Right atrium auricular region (tissue), 2 donors: ENCODE measurements at regions not wholly inside any gene's neighbourhood (a gene's known extent, or its start where the extent isn't known, plus 50 kb on each side); places are given as distances from the start of the nearest gene placed in this dataset.
"Not testable (repeated sequence)": the region's sequence is repeated elsewhere in the genome, so short reads cannot be mapped to it uniquely, and the experiment has no call there.

Experiments
- DNase-seq: peaks from one replicate; pipeline ENCODE4 v3.0.0-alpha.2; 2019; ENCODE audit warnings: low spot score
- H3K27ac ChIP-seq, 2 donors: fragments of 200-600 bp; sonication (generic); 1 replicate in 1 of 2; 2 replicates in 1 of 2; pipeline ENCODE4 v1.5.1; 2016 to 2019
- H3K27me3 ChIP-seq, 2 donors: fragments of 200-600 bp; sonication (generic); one replicate each; pipeline versions ENCODE4 v1.5.1 to v1.6.0; 2017 to 2019
- H3K36me3 ChIP-seq: fragments of 200-600 bp; sonication (generic); one replicate; pipeline ENCODE4 v1.5.1; 2016
- H3K4me1 ChIP-seq, 2 donors: fragments of 200-600 bp; sonication (generic); one replicate each; pipeline versions ENCODE4 v1.5.1 to v1.6.0; 2017 to 2019
- H3K4me3 ChIP-seq, 2 donors: fragments of 200-600 bp; sonication (generic); 1 replicate in 1 of 2; 2 replicates in 1 of 2; pipeline ENCODE4 v1.5.1; 2017 to 2019; ENCODE audit warnings: mild to moderate bottlenecking in 1 of 2, moderate library complexity in 1 of 2
- H3K9me3 ChIP-seq, 2 donors: fragments of 200-600 bp; sonication (generic); one replicate each; pipeline ENCODE4 v1.5.1; 2019
- TF ChIP-seq, protein P1 (sequence below), 2 donors: fragments of 200-600 bp; sonication (generic); IDR thresholded peaks; one replicate each; pipeline ENCODE4 v1.5.1; 2019; ENCODE audit warnings: antibody characterized with exemption in 2 of 2

DNA sequence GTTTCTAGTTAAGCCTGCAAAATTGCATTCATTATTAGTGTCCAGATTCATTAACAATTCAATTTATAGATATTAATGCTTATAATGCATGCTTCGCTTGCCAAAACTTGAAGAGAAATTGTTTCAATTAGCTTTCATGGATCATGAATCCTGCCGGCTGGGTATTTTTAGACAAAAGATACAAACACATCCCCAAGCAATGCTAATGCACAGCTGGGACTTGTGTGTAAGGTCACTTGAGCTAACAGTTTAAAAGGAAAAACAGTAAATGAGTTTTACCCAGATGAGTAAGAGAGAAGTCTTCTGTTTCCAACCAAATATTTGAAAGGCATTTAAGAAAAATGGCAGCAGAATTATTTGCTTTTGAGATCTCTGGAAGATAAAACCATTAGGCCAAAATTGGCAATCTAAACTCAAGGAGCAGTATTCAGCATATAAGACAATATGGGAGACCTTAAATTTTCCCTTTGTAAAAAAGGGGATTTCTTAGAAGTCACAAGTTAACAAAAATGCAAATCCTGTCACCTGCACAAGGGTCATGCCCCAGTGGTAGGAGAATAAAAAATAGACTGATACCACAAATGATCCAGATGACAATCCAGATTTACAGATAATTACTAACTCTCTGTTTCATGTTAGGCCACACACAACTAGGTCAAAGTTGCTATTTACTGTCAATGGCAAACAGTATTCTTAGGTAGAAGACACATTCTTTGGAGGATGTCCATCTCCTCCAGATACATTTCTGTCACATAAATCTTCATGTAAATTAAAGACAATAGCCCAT, 418.4 kb upstream of the PMFBP1 start:
- no peaks in the 10 kb centered on the region for H3K27me3 ChIP-seq
- H3K4me3 ChIP-seq, result no peak overlapping the region
- H3K27ac ChIP-seq, result no peak overlapping the region
- no peak for DNase-seq
- TF ChIP-seq, protein P1, sequence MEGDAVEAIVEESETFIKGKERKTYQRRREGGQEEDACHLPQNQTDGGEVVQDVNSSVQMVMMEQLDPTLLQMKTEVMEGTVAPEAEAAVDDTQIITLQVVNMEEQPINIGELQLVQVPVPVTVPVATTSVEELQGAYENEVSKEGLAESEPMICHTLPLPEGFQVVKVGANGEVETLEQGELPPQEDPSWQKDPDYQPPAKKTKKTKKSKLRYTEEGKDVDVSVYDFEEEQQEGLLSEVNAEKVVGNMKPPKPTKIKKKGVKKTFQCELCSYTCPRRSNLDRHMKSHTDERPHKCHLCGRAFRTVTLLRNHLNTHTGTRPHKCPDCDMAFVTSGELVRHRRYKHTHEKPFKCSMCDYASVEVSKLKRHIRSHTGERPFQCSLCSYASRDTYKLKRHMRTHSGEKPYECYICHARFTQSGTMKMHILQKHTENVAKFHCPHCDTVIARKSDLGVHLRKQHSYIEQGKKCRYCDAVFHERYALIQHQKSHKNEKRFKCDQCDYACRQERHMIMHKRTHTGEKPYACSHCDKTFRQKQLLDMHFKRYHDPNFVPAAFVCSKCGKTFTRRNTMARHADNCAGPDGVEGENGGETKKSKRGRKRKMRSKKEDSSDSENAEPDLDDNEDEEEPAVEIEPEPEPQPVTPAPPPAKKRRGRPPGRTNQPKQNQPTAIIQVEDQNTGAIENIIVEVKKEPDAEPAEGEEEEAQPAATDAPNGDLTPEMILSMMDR (IDR thresholded peaks at IDR 0.05), result no peak
- no peaks in the 10 kb centered on the region for H3K4me1 ChIP-seq
- no peaks in the 10 kb centered on the region for H3K9me3 ChIP-seq
- H3K36me3 ChIP-seq, result no peaks in the 10 kb centered on the region

- Histone ChIP-seq H3K4me1 (no peaks in the 10 kb centered on the region), H3K9me3 (no peaks in the 10 kb centered on the region), H3K4me3 (no peak overlapping the region), H3K36me3 (no peaks in the 10 kb centered on the region), H3K27ac (no peak overlapping the region), H3K27me3 (no peaks in the 10 kb centered on the region)
- DNase-seq, result no peak
- TF ChIP-seq, protein P1 (IDR thresholded peaks at IDR 0.05), result no peak
Observed at GRCh38 chr16:72588551-72588950, 416.6 kb upstream of the PMFBP1 start.

- H3K9me3 ChIP-seq, H3K36me3 ChIP-seq, H3K27ac ChIP-seq, H3K27me3 ChIP-seq, H3K4me1 ChIP-seq, H3K4me3 ChIP-seq, DNase-seq: not testable (repeated sequence)
Observed at GRCh38 chr16:72578061-72578460, 406.1 kb upstream of the PMFBP1 start.

GRCh38 chr16:72576189-72576588, 404.2 kb upstream of the PMFBP1 start:
- Histone ChIP-seq H3K4me3 (no peak overlapping the region), H3K36me3 (no peaks in the 10 kb centered on the region), H3K27me3 (no peaks in the 10 kb centered on the region), H3K4me1 (no peaks in the 10 kb centered on the region), H3K27ac (no peak overlapping the region), H3K9me3 (no peaks in the 10 kb centered on the region)
- TF ChIP-seq, protein P1 (IDR thresholded peaks at IDR 0.05), result no peak
- DNase-seq, result no peak

DNA sequence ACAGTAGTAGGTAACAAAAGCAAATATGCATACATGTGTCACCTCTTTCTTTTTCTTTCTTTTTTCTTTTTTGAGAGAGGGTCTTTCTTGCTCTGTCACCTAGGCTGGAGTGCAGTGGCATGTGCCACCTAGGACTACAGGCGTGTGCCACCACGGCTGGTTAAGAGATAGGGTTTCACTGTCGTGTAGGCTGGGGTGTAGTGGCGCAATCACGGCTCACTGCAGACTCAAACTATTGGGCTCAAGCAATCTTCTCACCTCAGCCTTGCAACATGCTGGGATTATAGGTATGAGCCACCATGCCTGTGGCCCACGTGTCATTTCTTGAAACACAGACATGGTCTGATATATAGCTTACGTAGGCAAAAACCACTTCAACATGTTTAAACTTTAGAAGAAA, 397.7 kb upstream of the PMFBP1 start:
- no peaks in the 10 kb centered on the region for H3K36me3 ChIP-seq
- no peak overlapping the region for H3K4me3 ChIP-seq
- H3K27ac ChIP-seq, result no peak overlapping the region
- DNase-seq, result no peak
- TF ChIP-seq, protein P1 (IDR thresholded peaks at IDR 0.05), result no peak
- H3K9me3 ChIP-seq, result no peaks in the 10 kb centered on the region
- no peaks in the 10 kb centered on the region for H3K4me1 ChIP-seq
- H3K27me3 ChIP-seq, result no peaks in the 10 kb centered on the region

GRCh38 chr16:72568502-72568901, 396.5 kb upstream of the PMFBP1 start:
- no peaks in the 10 kb centered on the region for H3K4me1 ChIP-seq
- H3K27me3 ChIP-seq, result no peaks in the 10 kb centered on the region
- H3K9me3 ChIP-seq, result no peaks in the 10 kb centered on the region
- TF ChIP-seq, protein P1 (IDR thresholded peaks at IDR 0.05), result no peak
- H3K4me3 ChIP-seq, result no peak overlapping the region
- DNase-seq, result no peak
- no peak overlapping the region for H3K27ac ChIP-seq
- no peaks in the 10 kb centered on the region for H3K36me3 ChIP-seq
